ENCODE measurements at regions not wholly inside any gene's neighbourhood (a gene's known extent, or its start where the extent isn't known, plus 50 kb on each side); places are given as distances from the start of the nearest gene placed in this dataset.

DNA sequence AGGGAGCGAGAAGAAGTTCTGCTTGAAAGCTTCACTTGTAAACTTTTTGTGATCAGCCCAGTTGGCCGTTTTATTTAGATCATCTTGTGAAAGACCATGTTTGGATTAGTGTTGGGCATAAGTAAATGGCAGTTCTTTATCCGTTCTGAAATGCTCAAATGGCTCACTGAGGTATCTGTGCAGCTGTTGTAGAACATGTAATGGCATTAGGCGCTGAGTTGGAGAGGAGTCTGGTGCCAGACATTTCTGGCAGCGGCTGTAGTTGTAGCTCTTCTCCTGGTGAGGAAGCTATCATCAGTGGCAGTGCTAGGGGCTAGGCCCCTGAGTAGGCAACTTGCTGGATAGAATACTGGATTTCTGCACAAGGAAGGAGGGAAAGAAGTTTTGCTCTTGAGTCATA is 321.6 kb downstream of the LMO4 start:
- Histone ChIP-seq H3K14ac (ENCODE audit: low read length in 2 of 2) (no peak overlapping the region), H2BK15ac (ENCODE audit: low read depth, poor library complexity, severe bottlenecking) (no peak overlapping the region), H3K4me1 (ENCODE audit: control insufficient read depth, insufficient read depth, low read depth, low read length) (no peaks in the 10 kb centered on the region), H3K4me3 (ENCODE audit: insufficient read depth in 1 of 2, low read depth in 1 of 2, low read length in 2 of 2) (no peak overlapping the region), H2AFZ (ENCODE audit: low read depth, low read length) (no peak overlapping the region), H3K23ac (ENCODE audit: low read length in 2 of 2) (no peak overlapping the region), H3K79me1 (replicated peaks; ENCODE audit: low read length, poor library complexity, severe bottlenecking) (no peaks in the 10 kb centered on the region), H3K27ac (ENCODE audit: low read length, poor library complexity, severe bottlenecking) (no peak overlapping the region), H3K27me3 (ENCODE audit: control insufficient read depth in 1 of 2, insufficient read depth in 1 of 2, low read length in 2 of 2) (no peaks in the 10 kb centered on the region), H3K4ac (ENCODE audit: low read depth in 1 of 2, low read length in 2 of 2) (no peak overlapping the region), H2BK120ac (ENCODE audit: low read depth, low read length) (no peak overlapping the region), H3K9me3 (ENCODE audit: control insufficient read depth, low read length) (no peaks in the 10 kb centered on the region), H4K91ac (ENCODE audit: low read length) (no peak overlapping the region), H3K9ac (ENCODE audit: low read length) (no peak overlapping the region), H2BK12ac (ENCODE audit: low read length in 2 of 2) (no peak overlapping the region), H2BK5ac (ENCODE audit: low read depth, low read length, poor library complexity, severe bottlenecking) (no peak overlapping the region), H4K8ac (ENCODE audit: low read length) (no peak overlapping the region), H3K36me3 (ENCODE audit: control insufficient read depth in 1 of 2, insufficient read depth in 2 of 2, low read depth in 1 of 2, low read length in 2 of 2) (no peaks in the 10 kb centered on the region), H3K18ac (ENCODE audit: low read depth in 1 of 2, low read length in 2 of 2) (no peak overlapping the region), H3K4me2 (ENCODE audit: low read length, poor library complexity, severe bottlenecking) (no peak overlapping the region), H2AK5ac (ENCODE audit: low read length, severe bottlenecking) (no peak overlapping the region)
- no peak for DNase-seq
- 86% methylated on average over 5 of the region's 5 CpGs for WGBS

- Histone ChIP-seq H3K18ac (ENCODE audit: low read depth in 1 of 2, low read length in 2 of 2) (no peak overlapping the region), H3K27ac (ENCODE audit: low read length, poor library complexity, severe bottlenecking) (no peak overlapping the region), H3K36me3 (ENCODE audit: control insufficient read depth in 1 of 2, insufficient read depth in 2 of 2, low read depth in 1 of 2, low read length in 2 of 2) (no peaks in the 10 kb centered on the region), H3K9me3 (ENCODE audit: control insufficient read depth, low read length) (no peaks in the 10 kb centered on the region), H2BK120ac (ENCODE audit: low read depth, low read length) (no peak overlapping the region), H3K4ac (ENCODE audit: low read depth in 1 of 2, low read length in 2 of 2) (no peak overlapping the region), H2AFZ (ENCODE audit: low read depth, low read length) (no peak overlapping the region), H3K23ac (ENCODE audit: low read length in 2 of 2) (no peak overlapping the region), H3K4me3 (ENCODE audit: insufficient read depth in 1 of 2, low read depth in 1 of 2, low read length in 2 of 2) (no peak overlapping the region), H4K91ac (ENCODE audit: low read length) (no peak overlapping the region), H3K4me1 (ENCODE audit: control insufficient read depth, insufficient read depth, low read depth, low read length) (no peaks in the 10 kb centered on the region), H3K27me3 (ENCODE audit: control insufficient read depth in 1 of 2, insufficient read depth in 1 of 2, low read length in 2 of 2) (no peaks in the 10 kb centered on the region), H3K4me2 (ENCODE audit: low read length, poor library complexity, severe bottlenecking) (no peak overlapping the region), H2BK15ac (ENCODE audit: low read depth, poor library complexity, severe bottlenecking) (no peak overlapping the region), H3K14ac (ENCODE audit: low read length in 2 of 2) (no peak overlapping the region), H3K79me1 (replicated peaks; ENCODE audit: low read length, poor library complexity, severe bottlenecking) (no peaks in the 10 kb centered on the region), H2BK12ac (ENCODE audit: low read length in 2 of 2) (no peak overlapping the region), H4K8ac (ENCODE audit: low read length) (no peak overlapping the region), H2AK5ac (ENCODE audit: low read length, severe bottlenecking) (no peak overlapping the region), H2BK5ac (ENCODE audit: low read depth, low read length, poor library complexity, severe bottlenecking) (no peak overlapping the region), H3K9ac (ENCODE audit: low read length) (no peak overlapping the region)
- WGBS, result 66% methylated on average over 3 of the region's 3 CpGs
- DNase-seq, result no peak
These were observed 323.5 kb downstream of the LMO4 start for GRCh38 chr1:87652176-87652575.

GRCh38 chr1:87665151-87665550 is 336.5 kb downstream of the LMO4 start:
- H3K14ac ChIP-seq (ENCODE audit: low read length in 2 of 2), result no peak overlapping the region
- no peak overlapping the region for H2BK15ac ChIP-seq (ENCODE audit: low read depth, poor library complexity, severe bottlenecking)
- no peak overlapping the region for H4K91ac ChIP-seq (ENCODE audit: low read length)
- H3K4me3 ChIP-seq (ENCODE audit: insufficient read depth in 1 of 2, low read depth in 1 of 2, low read length in 2 of 2), result no peak overlapping the region
- no peak for DNase-seq
- H3K27ac ChIP-seq (ENCODE audit: low read length, poor library complexity, severe bottlenecking), result no peak overlapping the region
- no peak overlapping the region for H2AFZ ChIP-seq (ENCODE audit: low read depth, low read length)
- no peak overlapping the region for H3K4ac ChIP-seq (ENCODE audit: low read depth in 1 of 2, low read length in 2 of 2)
- no peak overlapping the region for H3K4me2 ChIP-seq (ENCODE audit: low read length, poor library complexity, severe bottlenecking)
- H3K79me1 ChIP-seq (replicated peaks; ENCODE audit: low read length, poor library complexity, severe bottlenecking), result no peaks in the 10 kb centered on the region
- no peak overlapping the region for H3K9ac ChIP-seq (ENCODE audit: low read length)
- H3K23ac ChIP-seq (ENCODE audit: low read length in 2 of 2), result no peak overlapping the region
- no peak overlapping the region for H2BK12ac ChIP-seq (ENCODE audit: low read length in 2 of 2)
- no peak overlapping the region for H3K18ac ChIP-seq (ENCODE audit: low read depth in 1 of 2, low read length in 2 of 2)
- 100% methylated on average over 2 of the region's 2 CpGs for WGBS
- H2AK5ac ChIP-seq (ENCODE audit: low read length, severe bottlenecking), result no peak overlapping the region
- no peak overlapping the region for H2BK5ac ChIP-seq (ENCODE audit: low read depth, low read length, poor library complexity, severe bottlenecking)
- no peaks in the 10 kb centered on the region for H3K4me1 ChIP-seq (ENCODE audit: control insufficient read depth, insufficient read depth, low read depth, low read length)
- H3K9me3 ChIP-seq (ENCODE audit: control insufficient read depth, low read length), result peaks cover 15% of the 10 kb centered on the region
- H3K36me3 ChIP-seq (ENCODE audit: control insufficient read depth in 1 of 2, insufficient read depth in 2 of 2, low read depth in 1 of 2, low read length in 2 of 2), result no peaks in the 10 kb centered on the region
- no peak overlapping the region for H4K8ac ChIP-seq (ENCODE audit: low read length)
- H3K27me3 ChIP-seq (ENCODE audit: control insufficient read depth in 1 of 2, insufficient read depth in 1 of 2, low read length in 2 of 2), result no peaks in the 10 kb centered on the region
- H2BK120ac ChIP-seq (ENCODE audit: low read depth, low read length), result no peak overlapping the region

DNA sequence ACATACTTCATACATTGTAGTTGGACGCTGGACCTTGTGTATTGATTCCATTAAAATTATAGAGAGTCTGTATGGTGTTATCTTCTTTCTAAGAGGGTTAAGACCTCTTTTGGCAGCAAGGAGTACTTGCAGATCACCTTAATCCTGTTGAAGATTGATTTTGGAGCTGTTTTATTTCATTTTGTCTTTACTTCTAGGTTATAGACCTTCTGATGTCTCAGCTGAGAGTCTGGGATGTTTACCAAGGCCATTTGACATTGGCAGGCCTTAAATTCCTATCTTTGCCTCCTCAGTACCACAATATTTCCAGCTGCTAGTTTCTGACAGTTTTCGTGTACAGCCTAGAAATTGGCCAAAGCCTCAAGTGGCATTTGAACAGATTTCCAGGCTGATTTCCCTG is 338.0 kb downstream of the LMO4 start:
- no peak overlapping the region for H3K4me3 ChIP-seq (ENCODE audit: insufficient read depth in 1 of 2, low read depth in 1 of 2, low read length in 2 of 2)
- no peaks in the 10 kb centered on the region for H3K79me1 ChIP-seq (replicated peaks; ENCODE audit: low read length, poor library complexity, severe bottlenecking)
- H3K4me1 ChIP-seq (ENCODE audit: control insufficient read depth, insufficient read depth, low read depth, low read length), result no peaks in the 10 kb centered on the region

More for the DNA sequence above, 338.0 kb downstream of the LMO4 start:
- no peak overlapping the region for H2BK5ac ChIP-seq (ENCODE audit: low read depth, low read length, poor library complexity, severe bottlenecking)
- no peak overlapping the region for H2BK120ac ChIP-seq (ENCODE audit: low read depth, low read length)
- H3K4me2 ChIP-seq (ENCODE audit: low read length, poor library complexity, severe bottlenecking), result no peak overlapping the region
- H2BK12ac ChIP-seq (ENCODE audit: low read length in 2 of 2), result no peak overlapping the region
- no peak overlapping the region for H2AFZ ChIP-seq (ENCODE audit: low read depth, low read length)
- no peak overlapping the region for H2BK15ac ChIP-seq (ENCODE audit: low read depth, poor library complexity, severe bottlenecking)
- peaks cover 7% of the 10 kb centered on the region for H3K9me3 ChIP-seq (ENCODE audit: control insufficient read depth, low read length)
- no peak overlapping the region for H3K4ac ChIP-seq (ENCODE audit: low read depth in 1 of 2, low read length in 2 of 2)
- H3K18ac ChIP-seq (ENCODE audit: low read depth in 1 of 2, low read length in 2 of 2), result no peak overlapping the region
- no peak overlapping the region for H4K8ac ChIP-seq (ENCODE audit: low read length)
- no peak overlapping the region for H3K27ac ChIP-seq (ENCODE audit: low read length, poor library complexity, severe bottlenecking)
- no peak overlapping the region for H3K9ac ChIP-seq (ENCODE audit: low read length)
- no peak overlapping the region for H4K91ac ChIP-seq (ENCODE audit: low read length)
- no peak overlapping the region for H2AK5ac ChIP-seq (ENCODE audit: low read length, severe bottlenecking)
- no peaks in the 10 kb centered on the region for H3K36me3 ChIP-seq (ENCODE audit: control insufficient read depth in 1 of 2, insufficient read depth in 2 of 2, low read depth in 1 of 2, low read length in 2 of 2)
- no peak for DNase-seq
- H3K14ac ChIP-seq (ENCODE audit: low read length in 2 of 2), result no peak overlapping the region
- 90% methylated on average over 2 of the region's 2 CpGs for WGBS
- no peaks in the 10 kb centered on the region for H3K27me3 ChIP-seq (ENCODE audit: control insufficient read depth in 1 of 2, insufficient read depth in 1 of 2, low read length in 2 of 2)
- no peak overlapping the region for H3K23ac ChIP-seq (ENCODE audit: low read length in 2 of 2)
